ENCODE measurements at regions not wholly inside any gene's neighbourhood (a gene's known extent, or its start where the extent isn't known, plus 50 kb on each side); places are given as distances from the start of the nearest gene placed in this dataset.

DNA sequence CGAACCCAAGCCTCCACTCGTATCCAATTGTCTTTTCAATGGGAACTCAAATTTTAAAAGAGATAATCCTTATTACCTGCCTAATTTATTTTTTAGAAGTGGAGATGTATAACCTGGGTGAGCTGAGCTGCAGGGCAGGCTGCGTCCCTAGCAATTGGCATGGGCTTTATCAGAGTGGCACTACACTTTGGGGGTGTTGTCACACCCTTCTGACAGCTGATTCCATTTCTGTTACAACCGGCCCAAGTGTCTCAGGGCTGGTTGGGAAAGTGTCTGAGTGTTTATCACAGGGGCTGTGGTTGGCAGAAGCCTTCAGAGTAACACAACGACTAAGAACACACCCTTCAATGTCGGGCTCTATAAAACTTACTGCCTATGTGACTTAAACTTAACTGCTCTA is 295.0 kb downstream of the SMAD2 start:
- intact Hi-C loops (cut with DNase I) = no loop called here
- H3K9me3 ChIP-seq = no peaks in the 10 kb centered on the region
- H3K27me3 ChIP-seq = no peaks in the 10 kb centered on the region
- TF ChIP-seq, protein P1, sequence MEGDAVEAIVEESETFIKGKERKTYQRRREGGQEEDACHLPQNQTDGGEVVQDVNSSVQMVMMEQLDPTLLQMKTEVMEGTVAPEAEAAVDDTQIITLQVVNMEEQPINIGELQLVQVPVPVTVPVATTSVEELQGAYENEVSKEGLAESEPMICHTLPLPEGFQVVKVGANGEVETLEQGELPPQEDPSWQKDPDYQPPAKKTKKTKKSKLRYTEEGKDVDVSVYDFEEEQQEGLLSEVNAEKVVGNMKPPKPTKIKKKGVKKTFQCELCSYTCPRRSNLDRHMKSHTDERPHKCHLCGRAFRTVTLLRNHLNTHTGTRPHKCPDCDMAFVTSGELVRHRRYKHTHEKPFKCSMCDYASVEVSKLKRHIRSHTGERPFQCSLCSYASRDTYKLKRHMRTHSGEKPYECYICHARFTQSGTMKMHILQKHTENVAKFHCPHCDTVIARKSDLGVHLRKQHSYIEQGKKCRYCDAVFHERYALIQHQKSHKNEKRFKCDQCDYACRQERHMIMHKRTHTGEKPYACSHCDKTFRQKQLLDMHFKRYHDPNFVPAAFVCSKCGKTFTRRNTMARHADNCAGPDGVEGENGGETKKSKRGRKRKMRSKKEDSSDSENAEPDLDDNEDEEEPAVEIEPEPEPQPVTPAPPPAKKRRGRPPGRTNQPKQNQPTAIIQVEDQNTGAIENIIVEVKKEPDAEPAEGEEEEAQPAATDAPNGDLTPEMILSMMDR (IDR thresholded peaks at IDR 0.05) = no peak
- DNase-seq (ENCODE audit: low spot score in 2 of 2) = no peak
- H3K4me3 ChIP-seq = no peak overlapping the region
- H3K36me3 ChIP-seq = no peaks in the 10 kb centered on the region
- H3K27ac ChIP-seq = no peak overlapping the region
- H3K4me1 ChIP-seq = no peaks in the 10 kb centered on the region

GRCh38 chr18:47632970-47633635 is 297.4 kb downstream of the SMAD2 start:
- no peak overlapping the region for H3K4me3 ChIP-seq
- no peaks in the 10 kb centered on the region for H3K9me3 ChIP-seq
- H3K27ac ChIP-seq = no peak overlapping the region
- no peaks in the 10 kb centered on the region for H3K27me3 ChIP-seq
- intact Hi-C loops (cut with DNase I) = no loop called here
- TF ChIP-seq, protein P1 (IDR thresholded peaks at IDR 0.05) = no peak
- H3K36me3 ChIP-seq = no peaks in the 10 kb centered on the region
- no peaks in the 10 kb centered on the region for H3K4me1 ChIP-seq
- DNase-seq (ENCODE audit: low spot score in 2 of 2) = no peak

GRCh38 chr18:47628893-47629292 is 301.6 kb downstream of the SMAD2 start:
- H3K4me1 ChIP-seq = no peaks in the 10 kb centered on the region
- H3K36me3 ChIP-seq = no peaks in the 10 kb centered on the region
- DNase-seq (ENCODE audit: low spot score in 2 of 2) = no peak
- TF ChIP-seq, protein P1 (IDR thresholded peaks at IDR 0.05) = no peak
- H3K4me3 ChIP-seq = no peak overlapping the region
- no peaks in the 10 kb centered on the region for H3K27me3 ChIP-seq
- intact Hi-C loops (cut with DNase I) = no loop called here
- no peaks in the 10 kb centered on the region for H3K9me3 ChIP-seq
- no peak overlapping the region for H3K27ac ChIP-seq

- Histone ChIP-seq H3K27me3 (no peaks in the 10 kb centered on the region), H3K4me3 (no peak overlapping the region), H3K36me3 (no peaks in the 10 kb centered on the region), H3K9me3 (no peaks in the 10 kb centered on the region), H3K27ac (no peak overlapping the region), H3K4me1 (no peaks in the 10 kb centered on the region)
- intact Hi-C loops (cut with DNase I) = no loop called here
- no peak for DNase-seq (ENCODE audit: low spot score in 2 of 2)
- TF ChIP-seq, protein P1 (IDR thresholded peaks at IDR 0.05) = no peak
These were observed 302.1 kb downstream of the SMAD2 start for GRCh38 chr18:47628240-47628781.

DNA sequence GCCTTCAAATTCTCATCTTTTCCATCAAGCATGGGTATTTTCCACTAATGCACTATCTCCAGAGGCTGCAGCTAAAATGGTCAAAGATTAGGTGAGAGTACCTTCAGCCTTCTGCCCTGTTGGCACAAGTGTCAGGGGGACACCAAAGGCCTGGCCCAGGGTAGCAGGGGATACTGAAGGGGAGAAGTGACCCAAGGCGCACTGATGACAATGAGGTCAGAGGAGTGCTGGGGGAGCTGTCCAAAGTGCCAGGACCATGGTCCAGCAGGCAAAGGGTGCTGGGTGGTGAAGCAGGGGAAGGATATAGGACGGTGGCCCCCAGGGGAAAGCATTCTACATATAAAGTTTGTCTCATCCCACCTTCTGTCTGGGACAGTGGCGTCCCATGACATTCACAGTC is 303.4 kb downstream of the SMAD2 start:
- Histone ChIP-seq H3K4me3 (no peak overlapping the region), H3K27me3 (no peaks in the 10 kb centered on the region), H3K36me3 (no peaks in the 10 kb centered on the region), H3K9me3 (no peaks in the 10 kb centered on the region), H3K27ac (no peak overlapping the region), H3K4me1 (no peaks in the 10 kb centered on the region)
- TF ChIP-seq, protein P1 (IDR thresholded peaks at IDR 0.05) = no peak
- no peak for DNase-seq (ENCODE audit: low spot score in 2 of 2)
- intact Hi-C loops (cut with DNase I) = no loop called here

All from ascending aorta (tissue), 2 donors.